Glutamatergic neuron (in vitro differentiated cells): ENCODE measurements at regions not wholly inside any gene's neighbourhood (a gene's known extent, or its start where the extent isn't known, plus 50 kb on each side); places are given as distances from the start of the nearest gene placed in this dataset.

Source experiments
- DNase-seq: peaks from one replicate; pipeline ENCODE4 v3.0.0; 2022
- H3K27ac Mint-ChIP-seq: one replicate; pipeline ENCODE4 v1.8.0; 2020; ENCODE audit warnings: mild to moderate bottlenecking, mixed read lengths, inconsistent platforms; ENCODE audit not compliant: unreplicated experiment
- H3K27me3 Mint-ChIP-seq: one replicate; pipeline ENCODE4 v1.8.0; 2020; ENCODE audit warnings: mild to moderate bottlenecking, moderate library complexity, mixed read lengths, inconsistent platforms; ENCODE audit not compliant: unreplicated experiment
- H3K36me3 Mint-ChIP-seq: one replicate; pipeline ENCODE4 v1.8.0; 2020; ENCODE audit warnings: mild to moderate bottlenecking, mixed read lengths, inconsistent platforms; ENCODE audit not compliant: unreplicated experiment
- H3K4me1 Mint-ChIP-seq: one replicate; pipeline ENCODE4 v1.8.0; 2020; ENCODE audit warnings: mild to moderate bottlenecking, low read depth, mixed read lengths, inconsistent platforms; ENCODE audit not compliant: unreplicated experiment
- H3K4me3 Mint-ChIP-seq: one replicate; pipeline ENCODE4 v1.8.0; 2020; ENCODE audit warnings: mild to moderate bottlenecking, mixed read lengths, inconsistent platforms; ENCODE audit not compliant: unreplicated experiment
- H3K9me3 Mint-ChIP-seq: one replicate; pipeline ENCODE4 v1.8.0; 2020; ENCODE audit warnings: mild to moderate bottlenecking, moderate library complexity, mixed read lengths, inconsistent platforms; ENCODE audit not compliant: unreplicated experiment
- CTCF ChIP-seq: fragments of 200-600 bp; sonication (generic); IDR thresholded peaks from one replicate; pipeline ENCODE4 v1.5.0; 2021; ENCODE audit not compliant: partially characterized antibody, unreplicated experiment

DNA sequence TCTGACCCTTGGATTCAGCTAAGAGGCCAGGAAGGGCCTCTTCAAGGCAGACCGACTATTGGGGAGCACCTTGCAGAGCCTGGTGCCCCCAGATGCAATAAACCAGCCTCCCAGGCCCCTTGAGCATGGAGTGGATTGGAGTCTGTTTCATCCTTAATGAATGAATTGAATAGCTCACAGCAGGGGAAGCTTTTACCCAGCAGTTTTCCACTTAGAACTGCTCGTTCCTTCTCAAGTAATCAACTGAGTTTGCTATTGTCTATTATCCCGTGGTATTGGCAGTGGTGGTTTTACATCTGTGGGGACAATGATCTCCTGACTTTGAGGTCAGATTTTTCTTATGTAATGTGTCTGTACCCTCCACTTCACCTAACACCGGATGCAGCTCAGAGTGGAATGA is 197.6 kb downstream of the AACS start:
- no peak overlapping the region for H3K4me3 Mint-ChIP-seq
- peak overlapping the region; percentile 44 for H3K27ac Mint-ChIP-seq
- DNase-seq: no peak
- no peak for TF ChIP-seq CTCF
- H3K4me1 Mint-ChIP-seq: no peaks in the 10 kb centered on the region
- peaks cover 4% of the 10 kb centered on the region for H3K36me3 Mint-ChIP-seq
- H3K9me3 Mint-ChIP-seq: peaks cover 6% of the 10 kb centered on the region
- peaks cover 2% of the 10 kb centered on the region for H3K27me3 Mint-ChIP-seq

DNA sequence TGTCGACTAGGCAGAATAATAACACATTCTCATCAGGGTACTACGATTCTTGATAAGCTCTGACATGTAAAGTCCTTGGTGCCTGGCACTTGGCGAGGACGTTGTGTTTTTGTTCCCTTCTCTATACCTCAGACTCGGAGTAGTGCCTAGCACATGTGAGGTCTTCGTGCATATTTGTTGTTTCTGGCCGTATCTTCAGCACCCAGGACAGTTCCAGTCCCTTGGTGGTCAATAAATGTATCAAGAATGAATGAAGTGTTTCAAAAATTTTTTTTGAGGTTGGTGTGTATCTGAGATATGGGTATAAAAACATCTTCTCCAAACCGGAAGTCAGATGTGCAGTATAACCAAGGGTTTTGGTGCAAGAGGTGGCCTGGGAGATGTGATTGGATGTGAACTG is 198.2 kb downstream of the AACS start:
- Mint-ChIP-seq H3K36me3 (peaks cover 4% of the 10 kb centered on the region), H3K27me3 (peaks cover under 1% of the 10 kb centered on the region), H3K4me1 (no peaks in the 10 kb centered on the region), H3K27ac (no peak overlapping the region), H3K9me3 (peaks cover 6% of the 10 kb centered on the region), H3K4me3 (no peak overlapping the region)
- DNase-seq: no peak
- TF ChIP-seq CTCF: no peak

- Mint-ChIP-seq H3K36me3 (peaks cover 4% of the 10 kb centered on the region), H3K9me3 (peaks cover 4% of the 10 kb centered on the region), H3K4me3 (no peak overlapping the region), H3K4me1 (peaks cover 5% of the 10 kb centered on the region), H3K27ac (no peak overlapping the region), H3K27me3 (no peaks in the 10 kb centered on the region)
- no peak for DNase-seq
- no peak for TF ChIP-seq CTCF
These were observed 201.9 kb downstream of the AACS start for GRCh38 chr12:125267114-125267513.

DNA sequence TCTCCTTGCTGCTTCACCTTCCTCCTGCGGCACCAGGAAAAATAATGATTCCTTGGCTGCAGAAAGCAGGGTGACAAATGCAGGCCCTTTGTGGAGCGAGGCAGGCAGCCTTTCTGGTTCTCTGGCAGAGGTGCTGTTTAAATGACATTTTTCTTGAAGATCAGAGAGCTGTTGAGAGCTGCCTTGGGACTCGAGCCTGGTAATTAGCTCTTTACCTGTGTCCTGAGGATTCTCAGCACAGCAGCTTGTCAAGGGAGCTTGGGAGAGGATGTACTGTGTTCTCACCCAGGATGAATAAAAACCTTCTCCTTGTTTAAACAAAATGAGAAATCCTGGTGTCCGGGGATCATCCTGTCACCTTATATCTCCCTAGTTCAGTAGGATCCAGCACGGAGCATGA is 204.0 kb downstream of the AACS start:
- DNase-seq: no peak
- Mint-ChIP-seq H3K27ac (no peak overlapping the region), H3K27me3 (no peaks in the 10 kb centered on the region)

DNA sequence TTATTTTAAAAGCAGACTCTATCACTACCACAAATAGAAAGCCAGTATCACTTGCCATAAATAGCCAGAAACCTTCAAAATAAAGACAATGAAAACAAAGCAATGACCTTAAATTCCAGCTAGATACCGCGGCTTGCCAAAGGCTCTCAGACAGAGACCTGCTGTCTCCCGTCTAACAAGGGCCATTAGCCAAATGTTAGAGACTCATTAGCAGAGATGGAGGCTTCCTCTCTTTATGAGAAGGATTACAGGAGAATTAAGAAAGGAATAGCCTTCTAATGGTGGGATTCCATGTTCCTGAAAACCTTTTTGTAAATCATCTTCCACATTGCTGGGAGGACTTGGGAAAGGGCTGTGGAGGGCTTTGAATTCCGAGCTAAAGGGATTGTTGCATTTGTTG is 206.7 kb downstream of the AACS start:
- DNase-seq: no peak
- Mint-ChIP-seq H3K9me3 (peaks cover 10% of the 10 kb centered on the region), H3K4me1 (peaks cover 22% of the 10 kb centered on the region), H3K27me3 (peaks cover 8% of the 10 kb centered on the region), H3K4me3 (no peak overlapping the region), H3K27ac (no peak overlapping the region), H3K36me3 (no peaks in the 10 kb centered on the region)
- no peak for TF ChIP-seq CTCF

More for the DNA sequence above, 204.0 kb downstream of the AACS start:
- H3K4me3 Mint-ChIP-seq: no peak overlapping the region
- no peak for TF ChIP-seq CTCF
- H3K4me1 Mint-ChIP-seq: peaks cover 12% of the 10 kb centered on the region
- peaks cover 2% of the 10 kb centered on the region for H3K9me3 Mint-ChIP-seq
- no peaks in the 10 kb centered on the region for H3K36me3 Mint-ChIP-seq
